ENCODE measurements at regions not wholly inside any gene's neighbourhood (a gene's known extent, or its start where the extent isn't known, plus 50 kb on each side); places are given as distances from the start of the nearest gene placed in this dataset.
"Not testable (repeated sequence)": the region's sequence is repeated elsewhere in the genome, so short reads cannot be mapped to it uniquely, and the experiment has no call there.

GRCh38 chr11:81960443-81960842, 773.2 kb downstream of the FAM181B start:
- intact Hi-C loops (cut with DNase I) = no loop called here
- H3K9me3 ChIP-seq = peaks cover 8% of the 10 kb centered on the region
- DNase-seq (no peak), ATAC-seq (no peak)
- no peaks in the 10 kb centered on the region for H3K36me3 ChIP-seq
- H3K4me3 ChIP-seq = no peak overlapping the region
- H3K4me1 ChIP-seq = no peaks in the 10 kb centered on the region
- no peak for TF ChIP-seq CTCF (IDR thresholded peaks at IDR 0.05)
- H3K27me3 ChIP-seq (ENCODE audit: low read depth) = no peaks in the 10 kb centered on the region
- no peak overlapping the region for H3K27ac ChIP-seq

DNA sequence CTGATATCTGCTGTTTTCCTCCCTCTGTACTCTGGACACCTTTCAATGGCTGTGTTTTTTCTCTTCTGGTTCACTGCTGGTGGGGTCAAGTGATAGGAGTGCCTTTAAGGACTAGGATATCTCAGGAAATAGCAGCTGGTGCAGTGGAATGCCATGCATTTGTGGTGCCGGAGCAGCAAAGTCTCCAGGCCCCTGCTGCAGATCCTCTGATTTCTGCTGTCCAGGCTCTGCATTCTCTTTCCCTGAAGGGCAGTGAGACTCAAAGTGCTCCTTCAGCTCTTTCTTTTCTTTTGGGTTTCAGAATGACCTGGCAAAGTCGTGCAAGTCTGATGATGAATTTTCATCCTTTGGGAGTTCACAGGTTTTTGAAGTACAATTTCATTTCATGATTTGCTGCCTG, 774.3 kb downstream of the FAM181B start:
- TF ChIP-seq CTCF (IDR thresholded peaks at IDR 0.05) = no peak

DNA sequence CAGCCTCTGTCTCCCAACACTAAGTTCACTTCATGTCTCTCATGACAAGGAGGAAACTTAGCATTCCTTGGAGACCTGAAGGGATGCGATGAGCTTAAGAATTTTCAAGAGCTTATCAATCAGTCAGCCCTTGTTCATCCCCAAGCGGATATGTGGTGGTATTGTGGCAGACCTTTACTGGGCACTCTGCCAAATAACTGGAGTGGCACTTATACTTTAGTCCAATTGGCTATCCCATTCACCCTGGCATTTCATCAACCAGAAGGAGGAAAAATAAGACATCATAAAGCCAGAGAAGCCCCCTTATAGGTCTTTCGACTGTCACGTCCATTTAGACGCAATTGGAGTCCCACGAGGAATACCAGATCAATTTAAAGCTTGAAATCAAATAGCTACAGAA, 779.4 kb downstream of the FAM181B start:
- ATAC-seq; H3K27ac ChIP-seq; H3K9me3 ChIP-seq; H3K27me3 ChIP-seq (ENCODE audit: low read depth); intact Hi-C loops (cut with DNase I); DNase-seq; H3K4me3 ChIP-seq; H3K4me1 ChIP-seq; H3K36me3 ChIP-seq: not testable (repeated sequence)

More for the DNA sequence above, 774.3 kb downstream of the FAM181B start:
- intact Hi-C loops (cut with DNase I) = no loop called here
- no peak for ATAC-seq
- DNase-seq = no peak
- H3K4me1 ChIP-seq = no peaks in the 10 kb centered on the region
- no peaks in the 10 kb centered on the region for H3K36me3 ChIP-seq
- H3K27me3 ChIP-seq (ENCODE audit: low read depth) = no peaks in the 10 kb centered on the region
- H3K4me3 ChIP-seq = no peak overlapping the region
- H3K27ac ChIP-seq = no peak overlapping the region
- H3K9me3 ChIP-seq = peaks cover 8% of the 10 kb centered on the region

DNA sequence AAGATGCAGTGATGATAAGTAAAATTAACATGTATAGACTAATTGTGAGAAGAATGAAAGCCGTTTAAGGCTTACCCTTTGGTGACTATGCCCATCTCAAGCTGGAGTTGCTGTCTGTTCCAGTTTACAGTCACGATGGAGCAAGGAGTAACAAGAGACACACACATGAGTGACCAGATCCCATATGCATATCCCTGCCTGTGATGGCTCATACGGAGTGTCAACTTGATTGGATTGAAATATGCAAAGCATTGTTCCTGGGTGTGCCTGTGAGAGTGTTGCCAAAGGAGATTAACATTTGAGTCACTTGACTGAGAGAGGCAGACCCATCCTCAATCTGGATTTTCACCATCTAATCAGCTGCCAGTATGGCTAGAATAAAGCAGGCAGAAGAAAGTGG, 786.8 kb downstream of the FAM181B start:
- Histone ChIP-seq H3K9me3 (no peaks in the 10 kb centered on the region), H3K4me3 (no peak overlapping the region), H3K36me3 (no peaks in the 10 kb centered on the region), H3K27me3 (ENCODE audit: low read depth) (no peaks in the 10 kb centered on the region), H3K27ac (no peak overlapping the region), H3K4me1 (no peaks in the 10 kb centered on the region)
- ATAC-seq (no peak), DNase-seq (no peak)
- TF ChIP-seq CTCF (IDR thresholded peaks at IDR 0.05) = no peak
- intact Hi-C loops (cut with DNase I) = no loop called here

- H3K27me3 ChIP-seq (ENCODE audit: low read depth) = no peaks in the 10 kb centered on the region
- TF ChIP-seq CTCF (IDR thresholded peaks at IDR 0.05) = no peak
- H3K36me3 ChIP-seq = no peaks in the 10 kb centered on the region
- H3K4me3 ChIP-seq = no peak overlapping the region
- intact Hi-C loops (cut with DNase I) = no loop called here
- no peaks in the 10 kb centered on the region for H3K9me3 ChIP-seq
- no peak for DNase-seq
- no peak for ATAC-seq
- no peak overlapping the region for H3K27ac ChIP-seq
- no peaks in the 10 kb centered on the region for H3K4me1 ChIP-seq
Measured at GRCh38 chr11:81942646-81943045, 791.0 kb downstream of the FAM181B start.

DNA sequence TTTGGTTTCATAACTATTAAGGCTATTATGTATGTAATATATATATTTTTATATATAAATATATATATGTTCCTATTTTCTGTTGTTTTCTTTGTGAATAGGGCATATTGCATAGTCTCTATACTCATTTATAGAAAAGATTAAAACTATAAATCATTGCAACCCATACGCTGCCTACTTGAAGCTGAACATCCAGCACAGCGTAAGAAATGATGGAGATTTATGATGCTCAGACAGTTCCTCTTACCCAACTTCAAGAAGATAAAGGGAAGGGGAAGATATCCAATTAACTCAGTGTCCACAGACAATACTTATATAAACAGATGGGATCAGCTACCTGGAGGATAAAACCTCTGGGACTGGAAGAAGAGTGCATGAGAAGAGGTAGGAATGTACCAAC, 791.7 kb downstream of the FAM181B start:
- no peak for TF ChIP-seq CTCF (IDR thresholded peaks at IDR 0.05)
- Histone ChIP-seq H3K9me3 (no peaks in the 10 kb centered on the region), H3K27me3 (ENCODE audit: low read depth) (no peaks in the 10 kb centered on the region), H3K4me3 (no peak overlapping the region), H3K36me3 (no peaks in the 10 kb centered on the region), H3K27ac (no peak overlapping the region), H3K4me1 (no peaks in the 10 kb centered on the region)
- intact Hi-C loops (cut with DNase I) = no loop called here
- no peak for DNase-seq
- no peak for ATAC-seq

Data from lower lobe of right lung (tissue), 2 donors.